HUES48 (cell line): ENCODE measurements at regions not wholly inside any gene's neighbourhood (a gene's known extent, or its start where the extent isn't known, plus 50 kb on each side); places are given as distances from the start of the nearest gene placed in this dataset.

Experiments used
- H3K27ac ChIP-seq: one replicate; pipeline ENCODE4 v1.7.0; 2013; ENCODE audit warnings: low read depth, low read length, inconsistent platforms
- H3K27me3 ChIP-seq: 2 replicates; pipeline ENCODE4 v1.6.1; 2013; ENCODE audit warnings: mild to moderate bottlenecking, low read length; ENCODE audit not compliant: control insufficient read depth, insufficient read depth
- H3K36me3 ChIP-seq: 2 replicates; pipeline ENCODE4 v1.6.1; 2013; ENCODE audit warnings: low read length; ENCODE audit not compliant: control insufficient read depth, insufficient read depth
- H3K4me1 ChIP-seq: 2 replicates; pipeline ENCODE4 v1.6.1; 2013; ENCODE audit warnings: mild to moderate bottlenecking, low read length; ENCODE audit not compliant: control insufficient read depth, insufficient read depth
- H3K4me3 ChIP-seq: 2 replicates; pipeline ENCODE4 v1.5.1; 2013; ENCODE audit warnings: mild to moderate bottlenecking, low read depth, low read length
- H3K9ac ChIP-seq: 2 replicates; pipeline ENCODE4 v1.6.1; 2013; ENCODE audit warnings: mild to moderate bottlenecking, low read depth, low read length, moderate library complexity
- H3K9me3 ChIP-seq: 2 replicates; pipeline ENCODE4 v1.6.1; 2013; ENCODE audit warnings: low read length; ENCODE audit not compliant: control insufficient read depth, insufficient read depth

GRCh38 chr6:819122-819521, 126.2 kb upstream of the EXOC2 start:
- H3K36me3 ChIP-seq, result no peaks in the 10 kb centered on the region
- no peak overlapping the region for H3K9ac ChIP-seq
- H3K27ac ChIP-seq, result no peak overlapping the region
- no peaks in the 10 kb centered on the region for H3K9me3 ChIP-seq
- no peaks in the 10 kb centered on the region for H3K4me1 ChIP-seq
- no peaks in the 10 kb centered on the region for H3K27me3 ChIP-seq
- no peak overlapping the region for H3K4me3 ChIP-seq

- no peak overlapping the region for H3K4me3 ChIP-seq
- H3K9ac ChIP-seq, result no peak overlapping the region
- H3K9me3 ChIP-seq, result no peaks in the 10 kb centered on the region
- H3K27ac ChIP-seq, result no peak overlapping the region
- H3K36me3 ChIP-seq, result no peaks in the 10 kb centered on the region
- H3K4me1 ChIP-seq, result no peaks in the 10 kb centered on the region
- H3K27me3 ChIP-seq, result no peaks in the 10 kb centered on the region
These were observed 125.3 kb upstream of the EXOC2 start for GRCh38 chr6:818196-818595.

GRCh38 chr6:816510-817084, 123.7 kb upstream of the EXOC2 start:
- H3K4me1 ChIP-seq, result no peaks in the 10 kb centered on the region
- H3K9ac ChIP-seq, result no peak overlapping the region
- no peaks in the 10 kb centered on the region for H3K27me3 ChIP-seq
- no peak overlapping the region for H3K27ac ChIP-seq
- no peaks in the 10 kb centered on the region for H3K36me3 ChIP-seq
- no peak overlapping the region for H3K4me3 ChIP-seq
- H3K9me3 ChIP-seq, result no peaks in the 10 kb centered on the region

- Histone ChIP-seq H3K4me1 (no peaks in the 10 kb centered on the region), H3K27ac (no peak overlapping the region), H3K27me3 (no peaks in the 10 kb centered on the region), H3K9me3 (no peaks in the 10 kb centered on the region), H3K36me3 (no peaks in the 10 kb centered on the region), H3K9ac (no peak overlapping the region), H3K4me3 (no peak overlapping the region)
These were observed 122.4 kb upstream of the EXOC2 start for GRCh38 chr6:815348-815738.

GRCh38 chr6:814378-815347, 121.7 kb upstream of the EXOC2 start:
- Histone ChIP-seq H3K4me3 (no peak overlapping the region), H3K27me3 (no peaks in the 10 kb centered on the region), H3K9me3 (no peaks in the 10 kb centered on the region), H3K36me3 (no peaks in the 10 kb centered on the region), H3K4me1 (no peaks in the 10 kb centered on the region), H3K9ac (no peak overlapping the region), H3K27ac (no peak overlapping the region)

- H3K9me3 ChIP-seq, result no peaks in the 10 kb centered on the region
- no peak overlapping the region for H3K9ac ChIP-seq
- H3K36me3 ChIP-seq, result no peaks in the 10 kb centered on the region
- no peak overlapping the region for H3K4me3 ChIP-seq
- no peaks in the 10 kb centered on the region for H3K27me3 ChIP-seq
- H3K27ac ChIP-seq, result no peak overlapping the region
- no peaks in the 10 kb centered on the region for H3K4me1 ChIP-seq
These were observed 118.9 kb upstream of the EXOC2 start for GRCh38 chr6:811831-812230.

GRCh38 chr6:811191-811590, 118.3 kb upstream of the EXOC2 start:
- Histone ChIP-seq H3K36me3 (no peaks in the 10 kb centered on the region), H3K4me1 (no peaks in the 10 kb centered on the region), H3K9me3 (no peaks in the 10 kb centered on the region), H3K27me3 (no peaks in the 10 kb centered on the region), H3K27ac (no peak overlapping the region), H3K9ac (no peak overlapping the region), H3K4me3 (no peak overlapping the region)

GRCh38 chr6:804771-805170, 111.8 kb upstream of the EXOC2 start:
- Histone ChIP-seq H3K4me1 (peaks cover 5% of the 10 kb centered on the region; the same call in 1 of the 2 replicates), H3K9me3 (no peaks in the 10 kb centered on the region), H3K36me3 (no peaks in the 10 kb centered on the region), H3K27me3 (no peaks in the 10 kb centered on the region), H3K9ac (no peak overlapping the region), H3K4me3 (no peak overlapping the region), H3K27ac (no peak overlapping the region)

- H3K36me3 ChIP-seq, result no peaks in the 10 kb centered on the region
- peaks cover 9% of the 10 kb centered on the region for H3K4me1 ChIP-seq
- no peak overlapping the region for H3K9ac ChIP-seq
- H3K4me3 ChIP-seq, result no peak overlapping the region
- no peaks in the 10 kb centered on the region for H3K27me3 ChIP-seq
- no peaks in the 10 kb centered on the region for H3K9me3 ChIP-seq
- no peak overlapping the region for H3K27ac ChIP-seq
These were observed 111.4 kb upstream of the EXOC2 start for GRCh38 chr6:804317-804716.

GRCh38 chr6:803191-803977, 110.4 kb upstream of the EXOC2 start:
- Histone ChIP-seq H3K27ac (no peak overlapping the region), H3K4me3 (no peak overlapping the region), H3K9me3 (no peaks in the 10 kb centered on the region), H3K4me1 (peaks cover 11% of the 10 kb centered on the region), H3K36me3 (no peaks in the 10 kb centered on the region), H3K9ac (no peak overlapping the region), H3K27me3 (no peaks in the 10 kb centered on the region)

GRCh38 chr6:802701-803100, 109.8 kb upstream of the EXOC2 start:
- Histone ChIP-seq H3K27ac (no peak overlapping the region), H3K9me3 (no peaks in the 10 kb centered on the region), H3K27me3 (no peaks in the 10 kb centered on the region), H3K9ac (no peak overlapping the region), H3K4me3 (no peak overlapping the region), H3K4me1 (peaks cover 11% of the 10 kb centered on the region), H3K36me3 (no peaks in the 10 kb centered on the region)
